ENCODE measurements at regions not wholly inside any gene's neighbourhood (a gene's known extent, or its start where the extent isn't known, plus 50 kb on each side); places are given as distances from the start of the nearest gene placed in this dataset.
A peak's percentile ranks its signal among the peaks of the same experiment; 100 is the strongest.

DNA sequence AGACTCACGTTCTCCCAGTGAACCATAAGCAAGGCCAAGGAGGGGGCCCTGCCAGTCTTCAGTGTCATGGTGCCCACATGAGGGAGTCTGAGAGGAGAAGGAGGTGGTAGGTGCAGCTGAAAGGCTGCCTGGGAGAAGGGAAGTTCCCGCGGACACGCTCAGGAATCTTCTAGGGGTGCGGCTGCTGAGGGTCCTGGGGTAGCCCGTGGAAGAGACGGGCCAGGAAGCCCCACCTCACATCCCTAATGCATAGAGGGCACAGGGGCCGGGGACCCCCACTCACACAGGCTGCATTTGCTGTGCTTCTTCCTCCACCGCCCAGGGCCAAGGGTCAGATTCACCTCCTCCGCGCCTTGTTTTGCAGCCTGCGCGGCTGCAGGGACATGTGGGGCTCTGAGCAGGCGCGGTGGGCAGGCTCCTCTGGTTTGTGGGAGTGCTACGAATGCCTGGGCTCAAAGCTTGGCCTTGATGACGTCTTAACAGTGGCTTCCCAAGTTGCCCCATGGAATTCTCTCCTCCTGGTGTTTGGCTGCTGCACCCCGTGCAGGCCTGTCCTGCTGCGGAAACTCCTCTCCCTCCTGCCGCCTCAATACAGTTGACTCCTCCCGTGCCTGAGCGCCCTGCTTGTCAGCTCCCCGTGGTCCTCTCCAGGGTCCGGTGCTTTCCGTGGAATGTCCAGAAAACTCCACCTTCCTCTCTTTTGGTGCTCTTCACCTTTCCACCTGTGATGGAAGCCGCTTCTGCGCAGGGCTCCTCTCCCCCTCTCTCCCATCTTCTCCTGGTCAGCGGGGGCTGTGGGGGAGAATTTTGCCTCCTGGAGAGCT, 95.7 kb downstream of the VAPA start:
- no peak for DNase-seq

DNA sequence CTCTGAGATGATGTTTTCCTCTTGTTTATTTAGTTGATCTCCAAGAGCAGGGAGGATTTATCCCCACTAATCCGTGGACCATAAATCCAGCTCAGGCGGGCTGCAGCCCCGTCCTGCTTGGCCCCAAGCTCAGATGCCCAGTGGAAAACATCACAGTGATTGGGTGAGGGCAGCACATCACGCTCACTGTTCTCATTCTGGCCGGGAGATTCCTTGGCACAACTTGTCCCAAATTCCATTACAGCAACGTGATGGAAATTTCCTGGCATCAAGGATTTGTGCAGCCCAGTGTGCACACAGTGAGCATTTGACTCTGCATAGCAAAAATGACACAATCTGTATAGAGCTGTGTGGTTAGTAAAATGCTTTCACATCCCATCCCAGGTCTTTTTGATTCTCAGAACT, 96.8 kb downstream of the VAPA start:
- DNase-seq = no peak

- DNase-seq = no peak
These were observed 97.2 kb downstream of the VAPA start for GRCh38 chr18:10011061-10011460.

DNA sequence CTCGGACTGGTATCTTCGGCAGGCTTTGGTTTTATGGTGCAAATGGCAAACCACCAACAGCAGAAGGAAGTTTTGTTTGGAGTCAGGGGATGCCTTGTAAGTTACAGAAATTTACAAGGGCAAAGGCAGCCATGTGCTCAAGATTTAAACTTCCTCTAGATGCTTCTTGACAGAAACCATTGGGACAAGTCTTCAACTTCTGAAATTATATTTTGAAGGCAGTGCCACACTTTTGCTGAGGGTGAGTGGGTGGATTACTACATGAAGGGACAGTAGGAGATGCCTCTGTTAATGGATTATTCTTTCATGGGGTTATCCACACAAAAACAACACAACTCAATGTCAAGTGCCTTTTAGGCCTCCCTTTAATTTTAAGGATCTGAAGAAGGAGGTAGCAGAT, 97.9 kb downstream of the VAPA start:
- DNase-seq = no peak

GRCh38 chr18:10012526-10012925, 98.7 kb downstream of the VAPA start:
- DNase-seq = no peak

GRCh38 chr18:10013621-10014543, 100.1 kb downstream of the VAPA start:
- DNase-seq = no peak

- peak; percentile 29 for DNase-seq
These were observed 101.5 kb downstream of the VAPA start for GRCh38 chr18:10015288-10015701.

DNA sequence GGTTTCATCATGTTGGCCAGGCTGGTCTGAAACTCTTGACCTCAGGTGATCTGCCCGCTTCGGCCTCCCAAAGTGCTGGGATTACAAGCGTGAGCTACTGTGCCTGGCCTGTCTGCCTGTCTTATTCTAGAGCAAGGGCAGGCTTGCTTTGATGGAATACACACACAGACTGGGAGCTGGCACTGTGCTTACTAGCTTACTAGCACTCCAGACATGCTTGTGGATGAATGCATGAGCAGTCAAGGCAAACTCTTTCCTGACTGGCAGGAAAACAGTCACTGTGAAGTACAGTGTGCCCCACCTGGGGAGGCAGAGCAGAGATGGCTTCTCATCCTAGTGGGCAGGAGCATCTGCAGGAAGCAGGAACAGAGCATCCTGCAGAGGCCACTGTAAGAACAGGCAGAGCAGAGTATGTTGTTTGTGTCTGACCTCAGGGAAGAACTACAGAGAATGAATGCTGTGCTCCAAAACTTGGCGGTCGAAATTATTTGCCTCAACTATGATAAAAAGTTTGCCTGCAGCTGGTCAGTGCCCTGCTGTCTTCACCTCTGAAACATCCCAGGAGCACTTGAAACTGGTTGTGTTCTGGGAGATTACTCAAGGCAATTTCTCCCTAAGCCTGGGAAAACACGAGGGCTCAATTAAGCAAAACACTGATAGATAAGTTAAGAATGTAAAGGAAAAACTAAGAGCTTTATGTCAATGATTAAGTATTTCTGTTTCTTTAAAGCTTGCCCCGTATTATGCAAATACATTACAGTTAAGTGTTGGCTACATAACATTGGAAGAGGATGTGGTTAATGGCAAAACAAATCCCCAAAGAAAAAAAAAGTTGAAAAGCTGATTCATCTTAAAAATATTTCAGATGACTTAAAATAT, 102.4 kb downstream of the VAPA start:
- peak; percentile 71 for DNase-seq

DNA sequence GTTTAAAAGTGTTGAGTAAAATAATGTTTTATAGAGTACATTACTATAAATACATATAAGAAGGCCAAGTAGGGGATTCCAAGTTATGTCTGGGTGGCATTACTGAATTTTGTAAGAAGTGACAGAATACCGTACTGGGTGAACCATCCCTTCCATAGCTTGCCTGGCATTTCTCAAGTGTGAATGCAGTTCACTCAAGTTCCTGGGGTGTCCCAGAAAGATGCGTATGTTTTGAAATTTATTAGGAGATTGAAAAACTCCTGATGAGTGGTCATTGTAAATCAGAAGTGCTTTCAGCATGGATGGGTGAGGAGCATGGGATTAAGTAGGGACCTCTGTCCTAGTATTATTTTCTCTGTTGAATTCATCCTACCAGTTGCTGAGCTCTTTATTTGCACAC, 103.2 kb downstream of the VAPA start:
- peak; percentile 45 for DNase-seq

DNA sequence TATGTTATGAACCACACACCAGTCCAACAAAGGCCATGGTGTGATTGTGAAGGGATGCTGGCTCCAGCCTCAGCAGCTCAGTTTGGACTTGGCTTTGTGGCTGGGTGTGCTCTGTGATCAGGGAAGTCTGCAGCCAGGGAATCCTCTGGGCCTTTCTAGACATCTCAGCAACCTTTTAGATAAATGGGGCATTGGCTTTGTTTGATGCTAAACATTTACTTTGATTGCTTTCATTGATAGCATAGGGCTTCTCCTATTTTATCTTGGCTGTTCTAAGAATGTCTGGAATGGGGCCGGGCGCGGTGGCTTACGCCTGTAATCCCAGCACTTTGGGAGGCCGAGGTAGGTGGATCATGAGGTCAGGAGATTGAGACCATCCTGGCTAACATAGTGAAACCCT, 104.5 kb downstream of the VAPA start:
- DNase-seq = no peak

DNA sequence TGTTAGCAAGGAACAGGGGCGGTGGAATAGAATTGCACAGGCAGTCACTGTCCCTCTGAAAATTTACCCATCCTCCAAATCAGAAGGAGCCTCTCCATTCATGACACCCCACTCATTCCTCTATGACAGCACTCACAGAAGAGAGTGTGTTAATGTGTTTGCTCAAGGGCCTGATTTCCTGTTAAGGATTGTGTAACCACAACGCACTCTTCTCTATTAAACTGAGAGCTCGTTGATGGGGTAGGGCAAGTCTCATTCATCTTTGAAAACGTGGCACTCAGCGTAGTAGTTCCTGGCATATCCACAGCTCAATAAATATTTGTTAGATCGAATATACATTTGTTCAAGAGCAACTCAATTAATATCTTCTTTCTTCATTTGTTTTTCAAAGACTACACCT, 106.4 kb downstream of the VAPA start:
- peak; percentile 76 for DNase-seq

GRCh38 chr18:10022365-10022764, 108.5 kb downstream of the VAPA start:
- no peak for DNase-seq

GRCh38 chr18:10023853-10024570, 110.2 kb downstream of the VAPA start:
- peak; percentile 33 for DNase-seq

GRCh38 chr18:10025711-10026670, 112.2 kb downstream of the VAPA start:
- DNase-seq = peak; percentile 39

GRCh38 chr18:10027031-10027430, 113.2 kb downstream of the VAPA start:
- DNase-seq = no peak

DNA sequence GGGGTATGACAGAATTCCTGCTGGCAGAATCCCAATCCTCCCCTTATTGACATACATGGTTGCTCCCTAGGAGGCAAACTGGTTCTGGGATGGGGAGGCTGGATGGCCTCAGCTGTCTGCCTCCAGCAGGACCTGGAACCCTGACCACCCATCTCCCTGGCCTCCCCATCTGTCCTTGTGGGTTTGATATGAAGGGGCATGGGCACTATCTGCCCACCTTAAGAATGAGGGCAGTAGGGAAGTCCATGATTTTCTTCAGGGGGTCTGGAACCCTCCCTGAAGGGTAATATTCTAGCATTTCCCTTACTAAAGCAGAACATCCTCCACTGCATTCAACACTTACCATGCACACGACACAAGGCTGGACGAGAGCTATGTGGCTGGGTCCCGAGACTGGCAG, 113.6 kb downstream of the VAPA start:
- DNase-seq = no peak

DNA sequence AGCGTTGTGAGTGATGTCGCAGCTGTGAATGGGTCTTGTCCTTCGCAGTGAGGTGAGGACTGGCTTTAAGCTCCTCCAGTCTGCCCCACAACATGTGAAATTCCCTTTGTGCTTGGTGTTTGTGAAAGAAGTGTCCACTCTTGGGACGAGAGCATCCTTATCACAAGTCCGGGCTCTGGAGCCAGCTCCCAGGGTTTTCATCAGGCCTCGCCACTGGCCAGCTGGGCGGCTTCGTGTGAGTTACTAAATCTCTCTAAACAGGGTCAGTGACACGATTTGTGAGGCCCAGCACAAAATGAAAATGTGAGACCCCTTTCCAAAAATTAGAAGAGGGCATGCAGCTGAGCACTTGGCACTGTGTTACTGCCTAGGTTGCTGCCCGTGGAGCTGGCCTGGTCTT, 115.9 kb downstream of the VAPA start:
- no peak for DNase-seq

- DNase-seq = no peak
These were observed 117.2 kb downstream of the VAPA start for GRCh38 chr18:10030816-10031541.

GRCh38 chr18:10032331-10033015, 118.7 kb downstream of the VAPA start:
- peak; percentile 16 for DNase-seq

GRCh38 chr18:10033016-10033399, 119.2 kb downstream of the VAPA start:
- no peak for DNase-seq
